PC-3 (cell line): ENCODE measurements at regions not wholly inside any gene's neighbourhood (a gene's known extent, or its start where the extent isn't known, plus 50 kb on each side); places are given as distances from the start of the nearest gene placed in this dataset.
A peak's percentile ranks its signal among the peaks of the same experiment; 100 is the strongest.

ENCODE experiments used
- ATAC-seq: fragments of 200-7000 bp; cut with Tn5 transposase; 2 replicates; pipeline ENCODE4 v1.9.1; 2020; ENCODE audit warnings: mild to moderate bottlenecking, moderate library complexity
- BruUV-seq: library from RNA; stranded (reverse); fragments of 400-500 nt; replicated peaks from 2 replicates; lab custom pipeline; 2021; lab: Mats Ljungman, UMichigan
- CTCF ChIA-PET: fragments of 300-600 bp; sonication (Branson Sonifier 250); formaldehyde crosslinking; loops from one replicate; lab custom pipeline; 2022; ENCODE audit warnings: antibody characterized with exemption; lab: Charles Lee
- POLR2A ChIA-PET: fragments of 300-600 bp; sonication (Branson Sonifier 250); formaldehyde crosslinking; loops from one replicate; lab custom pipeline; 2022; ENCODE audit warnings: antibody characterized with exemption; ENCODE audit not compliant: unreplicated experiment; lab: Charles Lee
- DNase-seq: peaks from one replicate; pipeline ENCODE4 v3.0.0-alpha.2; 2015
- H2AFZ ChIP-seq: fragments of 300-600 bp; sonication (generic); 2 replicates; pipeline ENCODE4 v1.6.0; 2016; ENCODE audit warnings: antibody characterized with exemption, low read length
- H3F3A ChIP-seq: fragments of 300-600 bp; sonication (generic); one replicate; pipeline ENCODE4 v1.6.0; 2017; ENCODE audit warnings: antibody characterized with exemption, low read length, control low read depth, mild to moderate bottlenecking; ENCODE audit not compliant: unreplicated experiment
- H3K27ac ChIP-seq: fragments of 300-600 bp; sonication (generic); 2 replicates; pipeline ENCODE4 v1.5.1; 2016; ENCODE audit warnings: mild to moderate bottlenecking, low read length
- H3K27me3 ChIP-seq: fragments of 300-600 bp; sonication (generic); 2 replicates; pipeline ENCODE4 v1.6.1; 2016; ENCODE audit warnings: low read length, mixed read lengths
- H3K36me3 ChIP-seq: fragments of 300-600 bp; sonication (generic); 2 replicates; pipeline ENCODE4 v1.6.1; 2016; ENCODE audit warnings: low read depth, mixed run types, low read length, mixed read lengths
- H3K4me1 ChIP-seq: fragments of 300-600 bp; sonication (generic); 2 replicates; pipeline ENCODE4 v1.5.1; 2016; ENCODE audit warnings: low read length; ENCODE audit not compliant: insufficient read depth
- H3K4me2 ChIP-seq: fragments of 300-600 bp; sonication (generic); 2 replicates; pipeline ENCODE4 v1.6.0; 2016; ENCODE audit warnings: low read length
- H3K4me3 ChIP-seq: fragments of 300-600 bp; sonication (generic); 2 replicates; pipeline ENCODE4 v1.5.1; 2016; ENCODE audit warnings: mild to moderate bottlenecking, low read length, mixed read lengths
- H3K79me2 ChIP-seq: fragments of 300-600 bp; sonication (generic); 2 replicates; pipeline ENCODE4 v1.6.1; 2017; ENCODE audit warnings: low read length, mixed read lengths
- H3K9ac ChIP-seq: fragments of 300-600 bp; sonication (generic); 2 replicates; pipeline ENCODE4 v1.6.0; 2016; ENCODE audit warnings: mild to moderate bottlenecking, low read length
- H3K9me2 ChIP-seq: fragments of 300-600 bp; sonication (generic); replicated peaks from 2 replicates; pipeline ENCODE4 v1.6.1; 2016; ENCODE audit warnings: mixed run types, low read length, mixed read lengths
- H3K9me3 ChIP-seq: fragments of 300-600 bp; sonication (generic); 2 replicates; pipeline ENCODE4 v1.6.1; 2016; ENCODE audit warnings: low read length, mixed read lengths
- H4K20me1 ChIP-seq: fragments of 300-600 bp; sonication (generic); 2 replicates; pipeline ENCODE4 v1.6.1; 2016; ENCODE audit warnings: low read length, mixed read lengths
- CTCF ChIP-seq: fragments of 300-600 bp; sonication (generic); conservative IDR thresholded peaks from 2 replicates; pipeline ENCODE4 v1.5.1; 2017; ENCODE audit warnings: antibody characterized with exemption, low read depth, mild to moderate bottlenecking, low read length
- EZH2 ChIP-seq: fragments of 300-600 bp; sonication (generic); IDR thresholded peaks from one replicate; pipeline ENCODE4 v1.6.1; 2017; ENCODE audit warnings: antibody characterized with exemption, mild to moderate bottlenecking, low read length; ENCODE audit not compliant: unreplicated experiment
- EZH2phosphoT487 ChIP-seq: fragments of 300-600 bp; sonication (generic); IDR thresholded peaks from 2 replicates; pipeline ENCODE4 v1.6.1; 2018; ENCODE audit warnings: mild to moderate bottlenecking, antibody characterized with exemption, low read length, borderline replicate concordance
- intact Hi-C: fragments of 100-400 bp; cut with micrococcal nuclease; formaldehyde crosslinking; loops from 2 replicates; pipeline ENCODE4 v1.9.0; 2023

DNA sequence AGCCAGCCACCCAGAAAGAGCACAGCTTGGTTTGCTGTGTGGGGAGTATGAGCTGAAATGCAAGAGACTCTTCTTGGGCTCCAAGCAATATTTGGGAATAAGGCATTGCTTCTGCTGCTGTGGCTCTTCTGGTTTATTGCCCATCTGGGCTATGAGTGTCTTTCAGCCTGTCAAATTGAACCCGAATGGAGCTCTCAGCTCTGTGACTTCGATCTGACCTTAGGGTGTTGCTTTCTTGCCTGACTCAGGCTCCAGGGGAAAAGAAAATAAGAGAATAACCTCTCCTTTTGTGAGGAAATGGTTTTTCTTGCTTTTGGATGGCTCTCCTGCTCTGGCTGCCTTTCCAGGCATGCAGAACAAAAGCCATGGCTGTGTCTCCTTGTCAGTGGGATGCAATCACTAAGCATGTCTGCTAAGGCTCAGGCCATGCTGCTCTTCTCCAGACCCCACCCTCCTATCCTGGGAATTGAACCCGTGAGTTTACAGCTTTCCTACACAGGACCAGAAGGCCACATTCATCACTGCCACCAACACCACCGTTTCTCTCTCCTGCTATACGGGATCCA is 169.4 kb upstream of the JAG1 start:
- Histone ChIP-seq H3K9ac (no peak overlapping the region), H3K36me3 (no peaks in the 10 kb centered on the region), H4K20me1 (no peaks in the 10 kb centered on the region), H2AFZ (no peak overlapping the region), H3K27me3 (no peaks in the 10 kb centered on the region), H3K27ac (no peak overlapping the region), H3K4me3 (no peak overlapping the region), H3K79me2 (no peaks in the 10 kb centered on the region), H3F3A (no peaks in the 10 kb centered on the region), H3K9me2 (peaks cover 4% of the 10 kb centered on the region; the same call in 1 of the 2 replicates), H3K4me2 (no peak overlapping the region), H3K9me3 (0 out of 2 replicates have a peak, but pooled peaks cover 7% of the 10 kb centered on the region), H3K4me1 (peaks cover 3% of the 10 kb centered on the region)
- intact Hi-C loops: no loop called here
- DNase-seq (no peak), ATAC-seq (no peak)
- TF ChIP-seq CTCF (no peak), EZH2 (no peak), EZH2phosphoT487 (no peak)
- ChIA-PET POLR2A (no interaction called here), CTCF (no interaction called here)
- BruUV-seq: no TSS peak

DNA sequence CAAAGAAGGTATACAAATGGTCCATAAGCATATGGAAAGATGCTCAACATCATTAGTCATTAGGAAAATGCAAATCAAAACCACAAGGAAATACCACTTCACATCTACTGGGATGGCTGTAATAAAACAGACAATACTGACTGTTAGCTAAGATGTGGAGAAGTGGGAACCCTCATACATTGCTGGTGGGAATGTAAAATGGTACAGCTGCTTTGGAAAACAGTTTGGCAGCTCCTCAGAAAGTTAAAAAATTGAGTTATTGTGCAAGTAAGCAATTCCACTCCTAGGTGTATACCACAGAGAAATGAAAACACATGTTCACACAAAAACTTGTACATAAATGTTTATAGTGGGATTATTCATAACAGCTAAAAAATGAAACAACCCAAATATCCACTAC is 173.0 kb upstream of the JAG1 start:
- no peak for TF ChIP-seq EZH2phosphoT487
- no peak for TF ChIP-seq EZH2
- TF ChIP-seq CTCF: no peak
- Histone ChIP-seq H3K9me2 (peaks cover 4% of the 10 kb centered on the region; the same call in 1 of the 2 replicates), H3K4me3 (no peak overlapping the region), H3K27ac (no peak overlapping the region), H3K9me3 (0 out of 2 replicates have a peak, but pooled peaks cover 5% of the 10 kb centered on the region), H3K79me2 (no peaks in the 10 kb centered on the region), H2AFZ (no peak overlapping the region), H3K4me2 (no peak overlapping the region), H3K36me3 (no peaks in the 10 kb centered on the region), H4K20me1 (no peaks in the 10 kb centered on the region), H3K27me3 (no peaks in the 10 kb centered on the region), H3K9ac (no peak overlapping the region), H3K4me1 (peaks cover 16% of the 10 kb centered on the region), H3F3A (no peaks in the 10 kb centered on the region)
- POLR2A ChIA-PET: interaction anchor here (0.6 kb wide), 1 partner anchor 186 kb away, joined by 3 read pairs; no protein-coding TSS in a partner anchor
- CTCF ChIA-PET: no interaction called here
- DNase-seq (no peak), ATAC-seq (no peak)
- intact Hi-C loops: no loop called here
- no TSS peak for BruUV-seq

GRCh38 chr20:10848810-10849370 is 175.1 kb upstream of the JAG1 start:
- Histone ChIP-seq H3K79me2 (no peaks in the 10 kb centered on the region), H3K4me2 (peak overlapping the region; percentile 68), H3K4me1 (peaks cover 16% of the 10 kb centered on the region), H3K9ac (peak overlapping the region; percentile 53), H3K27me3 (no peaks in the 10 kb centered on the region), H3K4me3 (no peak overlapping the region; the same call in 1 of the 2 replicates), H3K36me3 (no peaks in the 10 kb centered on the region), H2AFZ (peak overlapping the region; percentile 74), H3F3A (no peaks in the 10 kb centered on the region), H3K9me3 (no peaks in the 10 kb centered on the region), H3K9me2 (peaks cover 4% of the 10 kb centered on the region; the same call in 1 of the 2 replicates), H4K20me1 (no peaks in the 10 kb centered on the region), H3K27ac (peak overlapping the region; percentile 86)
- peak; percentile 95 for DNase-seq
- peak; percentile 92 for ATAC-seq
- intact Hi-C loops: loop anchor here (1.0 kb wide), 3 partner anchors 143 to 174 kb away; no protein-coding TSS in a partner anchor
- CTCF ChIA-PET: no interaction called here
- POLR2A ChIA-PET: interaction anchor here (0.6 to 0.8 kb wide), 3 partner anchors 76 to 517 kb away, joined by 3 to 6 read pairs (median 3); no protein-coding TSS in a partner anchor
- TF ChIP-seq CTCF (no peak), EZH2 (no peak), EZH2phosphoT487 (no peak)
- TSS peak; percentile 53 for BruUV-seq
